HG03575 (cell line): ENCODE measurements at regions not wholly inside any gene's neighbourhood (a gene's known extent, or its start where the extent isn't known, plus 50 kb on each side); places are given as distances from the start of the nearest gene placed in this dataset.
"Not testable (repeated sequence)": the region's sequence is repeated elsewhere in the genome, so short reads cannot be mapped to it uniquely, and the experiment has no call there.

Experiments used
- ATAC-seq: cut with Tn5 transposase; IDR thresholded peaks from one replicate; pipeline ENCODE4 v1.9.1; 2021; ENCODE audit not compliant: unreplicated experiment, insufficient number of reproducible peaks, low FRiP score; ENCODE audit errors: extremely low read depth

DNA sequence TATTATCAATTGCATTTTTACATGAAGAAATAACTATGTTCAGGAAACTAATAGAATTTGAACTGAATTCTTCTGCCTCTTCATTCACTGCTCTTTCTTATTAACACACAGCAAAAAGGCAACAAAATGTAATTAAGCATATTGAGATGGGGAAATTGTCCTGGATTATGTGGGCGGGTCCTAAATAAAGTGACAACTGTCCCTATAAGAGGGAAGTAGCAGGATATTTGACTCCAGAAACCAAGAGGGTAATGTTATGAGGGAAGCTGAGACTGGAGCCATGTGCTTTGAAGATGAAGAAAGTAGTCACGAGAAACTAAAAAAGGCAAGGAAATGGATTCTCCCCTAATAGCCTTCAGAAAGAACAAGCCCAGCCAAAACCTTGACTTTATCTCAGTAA is 311.2 kb upstream of the PIK3R1 start:
- no peak for ATAC-seq

DNA sequence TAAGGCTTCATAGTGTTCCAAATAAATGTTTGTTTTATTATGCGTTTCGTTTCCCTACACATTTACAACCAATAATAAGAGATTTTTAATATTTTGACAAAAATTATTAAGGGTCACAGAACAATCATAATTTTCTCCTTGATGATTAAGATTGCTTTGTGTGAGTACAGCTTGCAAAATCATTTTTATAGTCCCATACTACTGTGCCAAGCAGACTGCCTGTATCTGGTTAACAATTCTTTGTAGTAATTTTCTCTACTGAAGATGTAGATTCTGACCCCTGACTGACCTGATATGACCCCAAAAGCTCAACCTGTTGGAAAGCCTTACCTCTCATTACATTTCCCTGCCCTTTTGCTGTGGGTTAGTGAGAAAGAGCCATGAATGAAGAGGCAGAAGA is 311.9 kb upstream of the PIK3R1 start:
- ATAC-seq: no peak

DNA sequence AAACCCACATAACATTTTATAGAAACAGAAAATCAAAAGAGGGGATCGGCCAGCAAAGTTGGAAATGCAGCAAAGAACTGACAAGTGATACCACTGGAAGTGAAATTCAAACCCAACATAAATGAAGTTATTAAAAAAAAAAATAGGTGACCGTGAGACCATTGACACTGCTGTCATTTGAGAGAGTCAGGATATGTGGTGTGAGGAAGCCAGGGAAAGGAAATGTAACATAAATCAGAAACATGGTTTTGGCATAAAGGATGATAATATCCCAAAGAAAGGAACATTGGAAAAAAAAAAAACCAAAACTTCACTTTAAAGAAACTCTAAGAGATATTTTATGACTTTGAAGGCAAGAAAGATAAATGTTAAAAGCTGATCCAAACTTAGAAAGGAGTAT is 312.4 kb upstream of the PIK3R1 start:
- no peak for ATAC-seq

DNA sequence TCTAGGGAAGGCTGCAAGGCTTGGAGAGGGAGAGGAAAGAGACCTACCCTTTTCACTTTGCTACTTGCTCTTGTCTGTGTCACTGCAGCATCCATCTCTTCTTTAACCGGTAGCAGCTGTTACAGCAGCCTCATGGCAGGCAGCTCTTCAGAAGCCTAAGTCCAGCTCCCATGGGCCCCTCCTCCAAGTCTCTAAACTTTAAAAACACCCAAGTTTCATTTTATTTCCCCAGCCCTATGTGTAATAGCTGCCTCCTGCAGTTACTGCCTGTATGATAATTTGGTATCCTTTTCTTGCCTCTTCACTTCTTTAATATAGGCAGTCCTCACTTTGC is 313.1 kb upstream of the PIK3R1 start:
- ATAC-seq: no peak

DNA sequence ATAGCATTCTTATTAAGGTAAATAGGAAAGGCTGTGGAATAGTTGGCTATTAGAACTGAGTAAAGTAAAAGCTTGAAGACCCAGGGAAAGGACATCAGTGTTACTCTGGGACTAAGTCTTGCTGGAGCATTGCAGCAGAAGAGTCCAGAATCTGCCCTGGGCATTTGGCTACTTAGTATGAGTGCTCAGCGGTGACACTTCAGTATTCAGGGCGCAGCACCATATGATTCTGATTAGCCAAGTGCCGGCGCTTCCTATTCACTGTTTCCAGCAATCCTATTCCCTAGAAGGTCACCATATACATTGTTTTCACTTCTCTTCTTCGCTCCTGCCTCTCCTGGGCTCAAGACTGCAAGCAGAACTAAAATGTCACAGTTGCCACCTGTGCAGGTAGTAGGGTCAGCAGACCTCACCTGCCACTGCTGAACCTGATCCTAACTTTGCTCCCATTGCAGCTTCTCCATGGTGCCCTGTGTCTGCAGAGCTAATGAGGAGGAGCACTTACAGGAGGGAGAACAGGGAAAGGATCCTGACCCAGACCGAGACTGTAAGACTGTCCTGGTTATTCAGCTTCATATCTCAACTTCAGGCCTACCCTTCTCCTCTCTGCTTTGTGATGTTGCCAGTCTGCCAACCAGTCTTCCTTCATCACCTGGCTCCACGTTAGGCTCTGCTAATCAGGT is 313.6 kb upstream of the PIK3R1 start:
- no peak for ATAC-seq

DNA sequence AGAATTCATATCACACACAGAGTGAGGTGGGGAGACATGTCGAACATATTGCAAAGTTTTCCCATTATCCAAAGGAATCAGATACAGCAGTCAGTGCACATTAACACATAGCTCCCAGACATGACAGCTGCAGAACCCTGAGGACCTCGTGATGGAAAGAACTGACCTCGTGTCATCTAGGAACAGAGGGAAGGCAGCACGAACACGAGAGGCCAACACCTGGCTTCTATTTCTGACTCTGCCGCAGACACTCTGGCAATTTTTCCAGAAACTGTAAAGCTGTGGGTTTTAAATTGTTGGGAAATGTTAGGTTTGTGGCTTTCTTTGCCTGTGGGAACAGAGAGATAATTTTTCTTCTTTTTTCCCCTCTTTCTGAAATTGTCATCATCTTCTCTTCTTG is 315.0 kb upstream of the PIK3R1 start:
- ATAC-seq: no peak

DNA sequence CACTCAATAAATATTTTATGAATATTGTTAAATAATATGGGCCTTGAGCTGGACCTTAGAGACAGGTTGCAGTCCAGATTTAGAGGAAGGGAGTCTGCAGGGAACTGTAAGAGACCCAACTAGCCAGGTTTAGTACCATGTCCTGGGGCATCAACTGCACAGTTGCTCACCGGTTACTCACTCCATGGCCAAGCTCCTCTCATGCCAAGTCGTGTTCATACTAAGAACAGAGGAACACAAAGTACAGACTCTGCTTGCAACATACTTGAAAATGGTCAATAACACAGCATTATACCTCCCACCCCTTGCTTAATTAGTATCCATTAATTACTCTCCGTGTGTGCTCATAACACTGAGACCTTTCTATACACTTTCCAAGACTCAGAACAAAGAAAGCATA is 317.6 kb upstream of the PIK3R1 start:
- ATAC-seq: no peak

DNA sequence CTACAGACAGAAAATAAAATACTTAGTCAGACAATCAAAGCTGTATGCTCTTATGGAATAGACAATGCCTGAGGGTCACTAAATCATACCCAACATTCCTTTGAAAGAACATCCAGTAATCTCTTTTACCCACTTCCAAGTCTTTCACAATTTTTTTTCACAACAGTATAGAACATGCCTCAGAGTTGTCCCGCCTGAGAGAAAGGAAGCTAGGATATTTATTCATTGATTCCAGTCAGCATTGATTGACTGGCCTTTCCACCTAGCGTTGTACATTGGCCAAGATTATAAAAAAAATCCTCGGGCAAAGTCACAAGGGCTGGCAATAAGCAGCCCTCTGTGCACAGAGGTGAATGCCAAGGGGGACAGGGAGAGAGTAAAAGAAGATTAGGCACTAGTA is 318.1 kb upstream of the PIK3R1 start:
- ATAC-seq: no peak

DNA sequence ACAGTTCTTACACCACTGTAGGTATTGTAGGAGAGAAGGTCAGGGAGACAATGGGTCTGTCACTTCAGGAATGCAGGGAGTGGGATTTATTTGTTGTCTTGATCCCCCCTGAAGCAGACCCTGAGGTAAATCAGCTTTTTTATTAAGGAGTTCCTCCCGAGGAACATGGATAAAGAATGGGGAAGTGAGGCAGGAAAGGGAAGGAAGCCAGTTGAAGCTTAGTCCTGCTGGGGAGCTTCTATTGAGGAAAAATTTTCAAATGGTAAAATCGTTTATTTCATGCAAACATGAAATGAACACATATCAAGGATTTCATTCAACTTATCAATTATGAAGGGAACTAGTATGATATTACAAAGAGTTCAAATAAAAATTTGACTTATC is 318.6 kb upstream of the PIK3R1 start:
- ATAC-seq: no peak

DNA sequence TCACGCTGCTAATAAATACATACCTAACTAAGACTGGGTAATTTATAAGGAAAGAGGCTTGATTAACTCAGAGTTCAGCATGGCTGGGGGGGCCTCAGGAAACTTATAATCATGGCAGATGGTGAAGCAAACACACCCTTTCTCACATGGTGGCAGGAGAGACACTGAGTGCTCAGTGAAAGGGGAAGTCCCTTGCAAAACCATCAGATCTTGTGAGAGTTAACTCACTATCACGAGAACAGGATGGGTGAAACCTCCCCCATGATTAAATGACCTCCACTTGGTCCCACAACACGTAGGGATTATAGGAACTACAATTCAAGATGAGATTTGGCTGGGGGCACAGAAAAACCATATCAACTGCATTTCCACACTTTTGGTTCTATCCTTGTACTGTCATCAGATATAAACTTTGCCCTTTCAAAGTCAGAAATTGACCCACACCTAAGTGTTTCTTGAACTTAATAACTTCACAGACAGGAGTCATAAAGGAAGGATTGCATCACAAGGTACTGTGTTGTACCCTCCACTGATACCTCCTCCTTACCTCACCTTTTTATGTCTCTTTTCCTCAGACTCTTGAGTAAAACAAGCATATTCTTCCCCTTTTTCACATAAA is 319.1 kb upstream of the PIK3R1 start:
- no peak for ATAC-seq

DNA sequence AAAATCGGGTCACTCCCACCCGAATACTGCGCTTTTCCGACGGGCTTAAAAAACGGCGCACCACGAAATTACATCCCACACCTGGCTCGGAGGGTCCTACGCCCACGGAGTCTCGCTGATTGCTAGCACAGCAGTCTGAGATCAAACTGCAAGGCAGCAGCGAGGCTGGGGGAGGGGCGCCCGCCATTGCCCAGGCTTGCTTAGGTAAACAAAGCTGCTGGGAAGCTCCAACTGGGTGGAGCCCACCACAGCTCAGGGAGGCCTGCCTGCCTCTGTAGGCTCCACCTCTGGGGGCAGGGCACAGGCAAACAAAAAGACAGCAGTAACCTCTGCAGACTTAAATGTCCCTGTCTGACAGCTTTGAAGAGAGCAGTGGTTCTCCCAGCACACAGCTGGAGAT is 325.7 kb upstream of the PIK3R1 start:
- not testable (repeated sequence) for ATAC-seq

DNA sequence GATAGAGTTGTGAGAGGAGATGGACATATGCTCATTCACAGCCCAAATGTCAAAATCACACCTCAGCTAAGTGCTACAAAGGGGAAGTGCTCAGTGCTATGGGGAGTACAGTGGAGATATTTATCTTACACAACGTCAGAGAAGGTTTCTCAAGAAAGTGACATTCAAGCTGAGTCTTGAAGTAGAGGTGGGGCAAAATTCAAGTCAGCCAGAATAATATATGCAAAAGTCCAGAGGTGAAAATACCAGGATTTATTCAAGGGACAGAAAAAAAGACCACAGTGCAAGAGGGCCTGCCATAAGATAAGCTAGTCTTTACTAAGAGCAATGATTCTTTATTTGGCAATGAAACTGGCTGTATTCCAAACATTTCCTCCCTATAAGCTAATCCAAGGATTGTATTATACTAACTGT is 327.8 kb upstream of the PIK3R1 start:
- no peak for ATAC-seq

DNA sequence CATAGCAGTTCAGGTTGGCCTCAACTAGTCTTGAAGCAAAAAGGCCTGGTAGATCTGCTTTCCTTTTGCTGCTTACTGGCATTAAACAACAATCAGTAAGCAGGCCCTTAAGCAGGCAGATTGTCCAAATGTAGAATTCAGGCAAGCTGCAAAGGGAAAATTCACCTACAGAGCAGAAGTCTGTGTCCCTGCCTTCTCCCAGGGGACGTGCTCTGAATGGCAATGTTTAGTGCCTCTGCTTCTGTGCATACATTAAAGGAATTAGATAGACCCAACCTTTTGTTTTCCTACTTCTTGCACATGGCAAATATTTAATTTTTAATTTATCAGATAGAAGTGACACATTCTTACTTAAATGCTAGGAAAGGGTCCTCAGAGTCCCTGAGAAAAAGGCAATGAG is 328.8 kb upstream of the PIK3R1 start:
- no peak for ATAC-seq

DNA sequence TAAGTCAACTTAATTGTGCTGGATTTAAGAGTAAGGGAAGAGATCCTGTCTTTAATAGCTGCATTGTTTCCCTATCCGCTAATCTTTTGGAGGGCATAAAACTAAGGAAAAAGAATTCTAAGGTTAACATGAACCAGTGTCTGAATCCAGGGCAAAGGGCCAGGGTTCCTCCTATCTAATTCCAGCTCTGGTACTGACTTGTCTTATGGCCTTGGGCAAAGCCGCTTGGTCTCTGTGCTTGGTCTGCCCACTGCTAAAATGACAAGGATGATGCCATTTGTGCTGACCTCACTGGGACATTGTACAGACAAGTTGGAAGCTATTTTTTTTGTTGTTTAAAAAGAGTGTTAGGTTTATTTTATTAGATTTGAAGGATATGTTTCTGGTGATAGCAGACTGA is 334.7 kb upstream of the PIK3R1 start:
- no peak for ATAC-seq

DNA sequence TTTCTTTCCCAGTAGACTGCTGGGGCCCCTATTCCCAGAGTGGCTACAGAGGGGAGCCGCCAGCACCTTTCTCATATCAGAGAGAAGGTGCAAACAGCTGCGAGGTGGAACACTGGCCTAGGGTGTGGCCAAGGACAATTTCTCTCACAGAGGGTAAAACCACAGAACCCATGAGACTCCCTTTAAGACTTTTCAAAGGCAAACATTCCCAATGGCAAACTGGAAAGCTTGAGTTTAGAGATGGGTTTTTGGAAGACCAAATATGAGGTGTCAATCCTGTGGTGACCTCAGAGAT is 335.1 kb upstream of the PIK3R1 start:
- no peak for ATAC-seq

DNA sequence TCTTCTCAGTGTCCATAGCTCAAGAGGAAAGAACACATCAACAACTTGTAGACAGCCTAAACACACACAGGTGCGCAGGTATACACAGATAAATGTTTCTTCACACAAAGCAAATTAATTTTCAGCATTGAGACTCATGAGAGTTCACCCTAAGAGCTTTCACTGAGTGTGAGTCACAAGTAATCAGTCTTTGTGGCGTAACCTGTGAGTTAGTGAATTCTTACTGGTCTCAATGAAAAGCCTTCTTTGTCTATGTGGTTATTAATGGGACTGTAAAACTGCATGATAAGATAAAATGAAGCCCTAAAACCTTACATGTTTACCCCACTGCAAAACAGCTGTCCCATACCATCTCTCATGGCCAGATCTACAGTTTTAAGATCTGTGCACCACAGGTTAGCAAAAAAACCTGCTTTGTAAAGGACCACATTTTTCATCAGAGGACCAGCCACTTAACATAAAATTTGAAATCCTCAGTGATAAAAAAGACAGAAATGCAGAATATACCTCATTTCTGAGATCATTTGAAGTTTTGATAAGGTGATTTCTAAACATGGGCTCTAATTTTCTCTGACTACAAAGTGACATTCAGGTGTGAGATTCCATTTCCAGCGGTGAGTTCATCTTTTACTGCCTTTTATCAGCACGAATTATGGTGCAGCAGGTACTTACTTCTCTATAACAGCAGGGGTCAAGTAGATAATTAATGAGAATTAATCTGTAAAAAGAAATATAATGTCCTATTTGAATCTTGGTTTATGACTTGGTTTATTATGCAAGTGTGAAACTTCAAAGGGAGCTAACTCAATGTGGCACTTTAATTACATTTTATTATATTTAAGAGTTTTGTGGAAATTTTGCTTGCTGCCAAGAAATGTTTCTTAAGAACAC is 335.7 kb upstream of the PIK3R1 start:
- no peak for ATAC-seq

DNA sequence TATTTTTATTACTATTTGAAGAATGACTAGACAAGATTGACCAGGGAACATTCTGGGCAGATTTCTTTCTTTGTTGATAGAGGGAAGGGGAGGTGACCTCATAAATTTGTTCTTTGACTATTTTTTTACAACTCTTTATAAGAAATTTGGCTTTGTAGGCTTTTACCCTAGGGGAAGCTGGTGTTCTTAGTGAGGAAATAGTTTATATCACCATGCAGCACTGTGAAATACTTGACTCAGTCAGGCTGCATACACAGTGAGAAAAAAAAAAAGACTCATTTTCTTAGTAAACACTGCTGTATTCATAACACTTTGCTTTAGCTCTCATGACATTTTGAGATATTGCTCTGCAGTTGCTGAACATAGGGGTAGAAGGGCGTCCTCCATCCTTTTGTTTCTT is 336.6 kb upstream of the PIK3R1 start:
- no peak for ATAC-seq

DNA sequence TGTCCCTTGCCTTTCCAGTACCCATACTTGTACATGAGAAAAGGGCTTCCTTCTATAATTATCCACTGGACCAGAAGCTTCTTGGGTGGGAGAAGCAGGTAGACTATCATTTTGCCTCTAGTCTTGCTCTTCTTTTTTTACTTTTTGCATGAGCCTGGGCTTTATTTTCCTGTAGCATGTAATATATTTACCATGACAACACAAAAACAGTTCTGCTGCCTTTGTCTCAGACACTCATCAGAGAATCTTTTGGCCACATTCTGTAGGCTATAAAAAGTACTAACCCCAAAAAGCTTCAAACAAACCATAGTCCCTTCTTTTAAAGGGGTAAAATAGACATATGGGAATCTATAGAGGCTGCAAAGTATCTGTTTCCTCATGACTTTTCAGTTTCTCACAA is 339.2 kb upstream of the PIK3R1 start:
- no peak for ATAC-seq

DNA sequence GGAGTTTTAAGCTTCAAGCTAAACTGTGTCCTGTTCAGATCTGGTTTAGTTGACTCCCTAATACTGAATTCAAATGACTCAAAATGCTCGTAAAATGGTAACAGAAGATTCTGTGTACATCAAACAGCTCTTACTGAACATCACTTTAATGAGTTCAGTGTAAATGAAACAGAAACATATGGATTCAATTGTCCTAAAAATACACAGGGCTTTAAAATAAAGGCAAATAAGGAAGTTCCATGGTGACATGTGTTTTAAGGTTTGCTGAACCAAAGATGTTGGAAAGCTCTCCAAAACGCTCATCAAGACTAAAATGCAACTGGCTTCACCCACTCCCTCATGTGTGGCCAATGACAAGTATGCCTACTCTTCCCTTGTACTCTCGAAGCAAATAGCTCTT is 340.0 kb upstream of the PIK3R1 start:
- ATAC-seq: no peak

DNA sequence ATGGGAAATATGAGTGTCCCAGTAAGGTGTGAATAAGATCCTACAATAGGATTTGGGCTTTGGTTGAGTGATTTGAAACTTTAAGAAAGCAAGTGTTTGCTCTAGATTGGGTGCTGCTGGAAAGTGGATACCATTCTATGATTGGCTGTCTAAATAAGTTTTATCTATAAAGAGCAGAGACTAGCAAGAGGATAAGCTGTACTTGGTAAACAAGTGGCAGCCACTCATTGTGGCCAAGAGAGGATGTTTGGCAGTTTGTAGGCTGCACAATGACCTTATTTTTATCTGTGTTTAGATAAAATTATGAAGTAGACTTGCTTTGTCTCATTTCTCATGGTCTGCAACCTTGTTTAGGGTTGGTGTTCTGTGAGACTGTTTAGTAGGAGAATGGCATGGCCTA is 341.6 kb upstream of the PIK3R1 start:
- no peak for ATAC-seq

DNA sequence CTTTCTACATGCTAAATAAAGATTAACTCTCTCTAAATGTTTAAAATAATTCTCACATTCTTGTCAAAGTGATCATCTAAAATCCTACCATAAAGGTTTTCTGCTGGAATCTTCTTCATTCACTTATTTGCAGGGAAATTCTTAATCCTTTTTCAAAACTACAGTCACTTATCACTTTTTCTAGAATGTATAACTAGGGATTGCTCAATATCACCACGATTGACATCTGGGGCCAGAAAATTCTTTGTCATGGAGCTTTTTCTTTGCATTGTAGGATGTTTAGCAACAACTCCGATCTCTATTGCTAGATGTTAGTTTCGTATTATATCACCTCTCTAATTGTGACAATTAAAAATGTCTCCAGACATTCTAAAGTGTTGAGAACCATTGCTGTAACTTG is 344.9 kb upstream of the PIK3R1 start:
- ATAC-seq: no peak
